Liver (tissue), 3 donors: ENCODE measurements at regions not wholly inside any gene's neighbourhood (a gene's known extent, or its start where the extent isn't known, plus 50 kb on each side); places are given as distances from the start of the nearest gene placed in this dataset.

ENCODE experiments used
- ATF3 ChIP-seq: IDR thresholded peaks from 2 replicates; pipeline ENCODE4 v1.6.1; 2016; ENCODE audit warnings: antibody characterized with exemption
- CTCF ChIP-seq: fragments of 150-350 bp; IDR thresholded peaks from 2 replicates; pipeline ENCODE4 v1.5.1; 2017; ENCODE audit warnings: improper control_type of control experiment, low read depth, low read length; ENCODE audit not compliant: missing input control
- EGR1 ChIP-seq, 2 donors: IDR thresholded peaks; 2 replicates each; pipeline ENCODE4 v1.6.1; 2016 to 2018; ENCODE audit warnings: antibody characterized with exemption in 2 of 2, low read depth in 2 of 2
- FOXA1 ChIP-seq: IDR thresholded peaks from 2 replicates; pipeline ENCODE4 v1.6.1; 2016; ENCODE audit warnings: antibody characterized with exemption
- GABPA ChIP-seq, 2 donors: IDR thresholded peaks in 1 of 2; conservative IDR thresholded peaks in 1 of 2; 2 replicates each; pipeline ENCODE4 v1.6.1; 2016; ENCODE audit warnings: antibody characterized with exemption in 2 of 2, mild to moderate bottlenecking in 1 of 2, moderate library complexity in 1 of 2
- JUND ChIP-seq, 2 donors: IDR thresholded peaks; 2 replicates each; pipeline ENCODE4 v1.6.1; 2016; ENCODE audit warnings: antibody characterized with exemption in 2 of 2
- MAX ChIP-seq: IDR thresholded peaks from 2 replicates; pipeline ENCODE4 v1.6.1; 2016; ENCODE audit warnings: antibody characterized with exemption
- NR2F2 ChIP-seq: IDR thresholded peaks from 2 replicates; pipeline ENCODE4 v1.6.1; 2016; ENCODE audit warnings: antibody characterized with exemption
- REST ChIP-seq: IDR thresholded peaks from 2 replicates; pipeline ENCODE4 v1.6.1; 2016; ENCODE audit warnings: antibody characterized with exemption, mild to moderate bottlenecking
- RXRA ChIP-seq, 2 donors: IDR thresholded peaks; 2 replicates each; pipeline ENCODE4 v1.6.1; 2017 to 2018; ENCODE audit warnings: antibody characterized with exemption in 2 of 2, mild to moderate bottlenecking in 1 of 2
- SP1 ChIP-seq: IDR thresholded peaks from 2 replicates; pipeline ENCODE4 v1.6.1; 2018; ENCODE audit warnings: antibody characterized with exemption, mild to moderate bottlenecking
- TAF1 ChIP-seq: conservative IDR thresholded peaks from 2 replicates; pipeline ENCODE4 v1.6.1; 2016; ENCODE audit warnings: antibody characterized with exemption, mild to moderate bottlenecking
- YY1 ChIP-seq: IDR thresholded peaks from 2 replicates; pipeline ENCODE4 v1.6.1; 2016; ENCODE audit warnings: antibody characterized with exemption, mild to moderate bottlenecking
- ZBTB33 ChIP-seq: IDR thresholded peaks from 2 replicates; pipeline ENCODE4 v1.6.1; 2016; ENCODE audit warnings: antibody characterized with exemption
- donor health status: healthy.
- donor health status: healthy.

GRCh38 chr7:24127930-24128329, 156.1 kb upstream of the NPY start:
- no peak for TF ChIP-seq TAF1
- TF ChIP-seq CTCF: no peak
- TF ChIP-seq EGR1 (IDR thresholded peaks at IDR 0.05; ENCODE audit: low read depth in 2 of 2): no peak
- no peak for TF ChIP-seq MAX
- no peak for TF ChIP-seq REST
- TF ChIP-seq ZBTB33: no peak
- no peak for TF ChIP-seq GABPA (IDR thresholded peaks at IDR 0.05 in 1 of 2, conservative IDR thresholded peaks at IDR 0.05 in 1 of 2)
- no peak for TF ChIP-seq SP1
- TF ChIP-seq JUND (IDR thresholded peaks at IDR 0.05): no peak
- TF ChIP-seq ATF3: no peak
- no peak for TF ChIP-seq NR2F2
- no peak for TF ChIP-seq RXRA (IDR thresholded peaks at IDR 0.05)
- no peak for TF ChIP-seq YY1
- TF ChIP-seq FOXA1: no peak
